Upper lobe of left lung (tissue), 6 donors: ENCODE measurements at regions not wholly inside any gene's neighbourhood (a gene's known extent, or its start where the extent isn't known, plus 50 kb on each side); places are given as distances from the start of the nearest gene placed in this dataset.

Experiments
- ATAC-seq, 2 donors: fragments of 200-7000 bp; cut with Tn5 transposase; one replicate each; pipeline ENCODE4 v1.9.1; 2022; ENCODE audit warnings: mild to moderate bottlenecking in 2 of 2, moderate library complexity in 2 of 2; ENCODE audit not compliant: low FRiP score in 2 of 2
- DNase-seq, 2 donors: peaks; one replicate each; pipeline ENCODE4 v3.0.0-alpha.2; 2019 to 2020
- H3K27ac ChIP-seq, 4 donors: fragments of 200-600 bp; sonication (generic); one replicate each; pipeline ENCODE4 v1.5.1; 2016 to 2019
- H3K27me3 ChIP-seq, 4 donors: fragments of 200-600 bp; sonication (generic); one replicate each; pipeline ENCODE4 v1.5.1; 2017 to 2019
- H3K36me3 ChIP-seq, 4 donors: fragments of 200-600 bp; sonication (generic); one replicate each; pipeline ENCODE4 v1.5.1; 2016 to 2019
- H3K4me1 ChIP-seq, 4 donors: fragments of 200-600 bp; sonication (generic); one replicate each; pipeline ENCODE4 v1.5.1; 2018 to 2019
- H3K4me3 ChIP-seq, 4 donors: fragments of 200-600 bp; sonication (generic); one replicate each; pipeline ENCODE4 v1.5.1; 2017 to 2019; ENCODE audit warnings: mild to moderate bottlenecking in 2 of 4, moderate library complexity in 1 of 4
- H3K9me3 ChIP-seq, 4 donors: fragments of 200-600 bp; sonication (generic); one replicate each; pipeline ENCODE4 v1.5.1; 2018 to 2019
- EP300 ChIP-seq, 4 donors: sonication (generic); formaldehyde crosslinking; IDR thresholded peaks; one replicate each; pipeline ENCODE4 v1.5.1; 2017; ENCODE audit warnings: antibody characterized with exemption in 4 of 4, control low read depth in 2 of 4
- POLR2A ChIP-seq, 4 donors: fragments of 450-650 bp; IDR thresholded peaks; one replicate each; pipeline ENCODE4 v1.5.1; 2016 to 2017; ENCODE audit warnings: antibody characterized with exemption in 4 of 4, mild to moderate bottlenecking in 2 of 4
- POLR2AphosphoS5 ChIP-seq, 2 donors: sonication (generic); formaldehyde crosslinking; IDR thresholded peaks; one replicate each; pipeline ENCODE4 v1.5.1; 2017; ENCODE audit warnings: antibody characterized with exemption in 2 of 2
- WGBS, 2 donors: methylation state at CpG; one replicate each; pipeline ENCODE4 v1.1.5; 2017 to 2018; 5-methylcytosine and 5-hydroxymethylcytosine counted together
- TF ChIP-seq, protein P1 (sequence below), 6 experiments: fragments of 450-650 bp in 4 of 6; fragments of 200-600 bp in 2 of 6; sonication (generic) in 2 of 6; IDR thresholded peaks; one replicate each; pipeline ENCODE4 v1.5.1; 2016 to 2019; ENCODE audit warnings: antibody characterized with exemption in 6 of 6
- donor health status: DM: no; HTN: no; CAD: no; lungs with moderate emphysema.
- donor health status: DM: no; HTN: yes; CAD: no; lungs with severe emphysema.

DNA sequence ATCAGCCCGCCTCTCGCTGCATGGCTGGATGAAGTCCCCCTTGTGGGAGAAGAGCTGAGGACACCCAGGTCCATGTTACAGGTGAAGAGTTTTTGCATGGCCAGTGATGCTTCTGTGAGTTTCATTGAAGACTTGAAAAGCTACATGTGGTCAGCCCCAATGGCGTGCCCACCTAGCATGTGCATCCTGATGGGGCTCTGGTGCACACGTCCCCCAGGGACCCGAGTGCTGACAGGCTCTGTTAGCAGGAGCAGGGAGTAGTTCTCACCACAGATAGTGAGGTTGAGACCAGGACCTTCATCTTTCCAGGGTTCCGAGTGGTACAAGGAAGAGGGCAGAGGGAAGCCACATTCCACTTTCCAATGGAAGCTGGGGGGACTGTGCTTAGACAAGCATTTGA is 184.8 kb upstream of the C1orf174 start:
- TF ChIP-seq POLR2AphosphoS5 (IDR thresholded peaks at IDR 0.05), result no peak
- TF ChIP-seq EP300 (IDR thresholded peaks at IDR 0.05), result no peak
- TF ChIP-seq, protein P1, sequence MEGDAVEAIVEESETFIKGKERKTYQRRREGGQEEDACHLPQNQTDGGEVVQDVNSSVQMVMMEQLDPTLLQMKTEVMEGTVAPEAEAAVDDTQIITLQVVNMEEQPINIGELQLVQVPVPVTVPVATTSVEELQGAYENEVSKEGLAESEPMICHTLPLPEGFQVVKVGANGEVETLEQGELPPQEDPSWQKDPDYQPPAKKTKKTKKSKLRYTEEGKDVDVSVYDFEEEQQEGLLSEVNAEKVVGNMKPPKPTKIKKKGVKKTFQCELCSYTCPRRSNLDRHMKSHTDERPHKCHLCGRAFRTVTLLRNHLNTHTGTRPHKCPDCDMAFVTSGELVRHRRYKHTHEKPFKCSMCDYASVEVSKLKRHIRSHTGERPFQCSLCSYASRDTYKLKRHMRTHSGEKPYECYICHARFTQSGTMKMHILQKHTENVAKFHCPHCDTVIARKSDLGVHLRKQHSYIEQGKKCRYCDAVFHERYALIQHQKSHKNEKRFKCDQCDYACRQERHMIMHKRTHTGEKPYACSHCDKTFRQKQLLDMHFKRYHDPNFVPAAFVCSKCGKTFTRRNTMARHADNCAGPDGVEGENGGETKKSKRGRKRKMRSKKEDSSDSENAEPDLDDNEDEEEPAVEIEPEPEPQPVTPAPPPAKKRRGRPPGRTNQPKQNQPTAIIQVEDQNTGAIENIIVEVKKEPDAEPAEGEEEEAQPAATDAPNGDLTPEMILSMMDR (IDR thresholded peaks at IDR 0.05), result no peak
- no peak for TF ChIP-seq POLR2A (IDR thresholded peaks at IDR 0.05)
- Histone ChIP-seq H3K9me3 (no peaks in the 10 kb centered on the region), H3K27ac (no peak overlapping the region), H3K36me3 (no peaks in the 10 kb centered on the region), H3K4me3 (no peak overlapping the region), H3K4me1 (peaks cover 0 to 5% (median 0%) of the 10 kb centered on the region in 4 donors), H3K27me3 (no peaks in the 10 kb centered on the region)
- 84 to 97% methylated on average over 4 to 6 of the region's 6 CpGs for WGBS, 2 donors
- ATAC-seq (no peak), DNase-seq (peak in 1 of 2 donors; percentile 15)

DNA sequence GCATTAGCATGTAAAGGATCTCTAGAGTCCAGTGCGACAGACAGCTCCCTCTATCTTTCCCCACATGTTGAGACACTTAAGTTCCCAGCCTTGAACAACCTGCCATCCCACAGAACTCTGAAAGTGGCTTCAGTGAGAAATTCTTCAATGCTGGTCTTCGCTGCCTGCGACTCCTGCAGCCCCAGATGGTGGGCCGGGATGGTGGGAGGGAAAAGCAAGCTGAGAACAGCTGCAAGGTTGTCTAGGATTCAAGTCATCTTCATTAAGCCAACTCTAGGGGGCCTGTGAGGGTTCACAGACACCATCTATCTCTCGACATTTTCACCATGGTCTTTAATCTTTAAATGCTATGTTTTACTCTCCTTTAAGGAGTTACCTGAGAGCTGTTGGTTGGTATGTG is 185.5 kb upstream of the C1orf174 start:
- Histone ChIP-seq H3K4me3 (no peak overlapping the region), H3K27ac (no peak overlapping the region), H3K27me3 (no peaks in the 10 kb centered on the region), H3K9me3 (no peaks in the 10 kb centered on the region), H3K4me1 (peaks cover 0 to 5% (median 0%) of the 10 kb centered on the region in 4 donors), H3K36me3 (no peaks in the 10 kb centered on the region)
- WGBS, 2 donors, result 72 to 79% methylated on average over 5 of the region's 5 CpGs
- TF ChIP-seq, protein P1 (IDR thresholded peaks at IDR 0.05), result no peak
- no peak for TF ChIP-seq POLR2AphosphoS5 (IDR thresholded peaks at IDR 0.05)
- TF ChIP-seq POLR2A (IDR thresholded peaks at IDR 0.05), result no peak
- no peak for TF ChIP-seq EP300 (IDR thresholded peaks at IDR 0.05)
- DNase-seq (peak in 1 of 2 donors; percentile 8), ATAC-seq (no peak)

DNA sequence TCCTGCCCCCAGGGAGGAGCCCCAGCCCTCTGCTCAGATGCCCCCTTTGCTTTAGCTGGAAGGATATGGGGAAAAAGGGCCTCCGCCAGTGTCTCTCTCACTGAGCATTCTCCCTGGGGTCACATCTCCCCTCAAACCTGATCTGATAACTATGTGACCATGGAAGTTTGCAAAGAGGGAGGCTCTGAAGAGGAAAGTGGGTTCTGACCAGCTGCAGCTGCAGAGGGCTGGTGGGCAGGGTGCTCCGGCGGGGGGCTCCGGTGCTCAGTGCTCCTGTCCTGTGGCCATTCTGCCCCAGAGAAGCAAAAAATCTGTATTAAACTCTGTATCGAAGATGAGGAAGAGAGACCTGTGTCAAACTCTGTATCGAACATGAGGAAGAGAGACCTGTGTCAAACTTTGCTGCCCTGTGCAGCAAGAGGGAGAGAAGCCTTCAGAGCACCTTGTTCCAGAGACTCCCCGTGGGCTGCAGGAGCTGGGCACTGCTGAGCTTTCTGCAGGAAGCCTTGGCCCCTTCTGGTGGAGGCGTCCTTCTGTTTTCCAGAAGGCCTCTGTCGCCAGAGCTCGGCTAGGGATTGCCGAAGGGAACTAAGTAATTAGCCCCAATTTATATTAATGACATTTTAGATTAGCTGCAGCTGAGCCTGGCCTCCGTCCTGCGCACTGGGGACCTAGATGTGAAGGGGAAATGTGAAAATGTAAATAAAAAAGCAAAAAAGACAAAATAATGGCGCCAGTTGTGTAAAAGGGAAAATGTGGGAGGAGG is 186.2 kb upstream of the C1orf174 start:
- H3K27ac ChIP-seq, result no peak overlapping the region
- peaks cover 0 to 4% (median under 1%) of the 10 kb centered on the region in 4 donors for H3K9me3 ChIP-seq
- WGBS, 2 donors, result 84 to 93% methylated on average over 14 of the region's 14 CpGs
- H3K36me3 ChIP-seq, result no peaks in the 10 kb centered on the region
- DNase-seq (peak; percentile 17 to 38), ATAC-seq (no peak)
- no peak overlapping the region for H3K4me3 ChIP-seq
- peaks cover 0 to 5% (median 0%) of the 10 kb centered on the region in 4 donors for H3K4me1 ChIP-seq
- TF ChIP-seq POLR2AphosphoS5 (IDR thresholded peaks at IDR 0.05), result no peak
- no peak for TF ChIP-seq EP300 (IDR thresholded peaks at IDR 0.05)
- no peaks in the 10 kb centered on the region for H3K27me3 ChIP-seq

DNA sequence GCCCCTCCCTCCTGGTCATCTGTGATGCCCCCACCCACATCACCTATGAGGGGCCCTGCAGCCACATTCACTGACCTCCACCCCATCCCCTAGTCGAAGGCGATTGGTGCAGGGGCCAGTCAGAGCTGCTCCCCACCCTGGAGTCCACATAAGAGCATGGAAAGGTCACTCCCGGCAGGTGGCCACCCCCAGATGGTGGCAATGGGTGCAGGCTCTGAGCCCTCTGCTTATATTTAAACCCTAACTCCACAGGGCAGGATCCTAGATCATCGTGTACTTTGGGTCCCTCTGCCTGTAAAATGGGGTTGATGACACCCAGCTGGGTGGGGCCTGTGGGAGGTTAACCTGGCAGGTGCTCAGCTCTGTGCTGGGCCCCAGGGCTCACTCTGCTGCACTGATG is 186.8 kb upstream of the C1orf174 start:
- H3K4me1 ChIP-seq, result peaks cover 0 to 5% (median 0%) of the 10 kb centered on the region in 4 donors
- no peaks in the 10 kb centered on the region for H3K36me3 ChIP-seq
- H3K27me3 ChIP-seq, result no peaks in the 10 kb centered on the region
- H3K4me3 ChIP-seq, result no peak overlapping the region
- DNase-seq, result peak in 1 of 2 donors; percentile 6
- no peak overlapping the region for H3K27ac ChIP-seq
- WGBS, 2 donors, result 87 to 91% methylated on average over 3 to 4 of the region's 4 CpGs
- TF ChIP-seq EP300 (IDR thresholded peaks at IDR 0.05) (no peak), POLR2AphosphoS5 (IDR thresholded peaks at IDR 0.05) (no peak), POLR2A (IDR thresholded peaks at IDR 0.05) (no peak)
- TF ChIP-seq, protein P1 (IDR thresholded peaks at IDR 0.05), result no peak
- no peak for ATAC-seq
- H3K9me3 ChIP-seq, result peaks cover 0 to 11% (median 3%) of the 10 kb centered on the region in 4 donors

DNA sequence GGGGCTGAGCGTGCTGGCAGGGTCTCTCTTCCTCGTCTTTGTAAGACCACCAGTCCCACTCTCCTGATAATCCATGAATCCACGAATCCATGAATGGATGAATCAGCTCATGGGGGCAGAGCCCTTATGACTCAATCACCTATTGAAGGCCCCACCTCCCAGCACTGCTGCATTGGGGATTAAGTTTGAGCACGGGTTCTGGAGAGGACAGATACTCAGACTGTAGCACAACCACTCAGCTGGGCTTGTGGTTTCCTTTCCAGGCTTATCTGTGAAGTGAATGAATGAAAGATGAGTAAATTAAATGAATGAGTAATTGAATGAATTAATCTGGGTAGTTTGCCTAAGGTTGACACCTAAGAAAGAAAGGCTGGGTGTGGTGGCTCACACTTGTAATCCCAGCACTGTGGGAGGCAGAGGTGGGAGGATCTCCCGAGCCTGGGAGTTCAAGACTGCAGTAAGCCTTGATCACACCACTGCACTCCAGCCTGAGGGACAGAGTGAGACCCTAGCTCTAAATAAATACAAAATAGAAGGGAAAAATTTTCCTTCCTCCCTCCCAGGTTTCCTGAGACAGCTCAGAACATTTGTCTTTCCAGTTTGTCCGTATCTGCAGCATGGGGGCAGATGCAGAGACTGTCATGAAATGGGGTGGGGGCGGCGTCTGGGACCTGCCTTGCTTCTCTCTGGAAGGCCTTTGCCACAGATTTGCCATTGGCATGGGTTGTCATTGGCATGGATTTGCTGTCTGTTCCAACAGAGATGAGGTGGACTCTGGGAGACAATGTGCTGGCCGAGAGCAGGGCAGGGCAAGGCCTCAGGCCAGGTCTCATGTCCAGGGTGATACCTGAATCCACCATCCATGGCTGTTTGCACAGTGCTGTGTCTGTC is 187.7 kb upstream of the C1orf174 start:
- ATAC-seq, result no peak
- 69 to 72% methylated on average over 9 of the region's 9 CpGs for WGBS, 2 donors

More for the DNA sequence above, 187.7 kb upstream of the C1orf174 start:
- no peaks in the 10 kb centered on the region for H3K27me3 ChIP-seq
- DNase-seq, result peak; percentile 8 to 43
- peaks cover 0 to 14% (median 6%) of the 10 kb centered on the region in 4 donors for H3K9me3 ChIP-seq
- H3K27ac ChIP-seq, result no peak overlapping the region
- no peaks in the 10 kb centered on the region for H3K36me3 ChIP-seq
- peaks cover 0 to 5% (median 0%) of the 10 kb centered on the region in 4 donors for H3K4me1 ChIP-seq
- TF ChIP-seq POLR2AphosphoS5 (IDR thresholded peaks at IDR 0.05) (no peak), POLR2A (IDR thresholded peaks at IDR 0.05) (no peak), EP300 (IDR thresholded peaks at IDR 0.05) (no peak)
- TF ChIP-seq, protein P1 (IDR thresholded peaks at IDR 0.05), result no peak
- H3K4me3 ChIP-seq, result no peak overlapping the region
